Esophagus squamous epithelium (tissue), 5 donors: ENCODE measurements at regions not wholly inside any gene's neighbourhood (a gene's known extent, or its start where the extent isn't known, plus 50 kb on each side); places are given as distances from the start of the nearest gene placed in this dataset.
A peak's percentile ranks its signal among the peaks of the same experiment; 100 is the strongest.

Experiments used
- DNase-seq: peaks from one replicate; lab custom pipeline; 2025; lab: John Stamatoyannopoulos, UW
- H3K27ac ChIP-seq, 4 donors: fragments of 200-600 bp; sonication (generic); one replicate each; pipeline ENCODE4 v1.5.1; 2016 to 2019; ENCODE audit warnings: mild to moderate bottlenecking in 1 of 4
- H3K27me3 ChIP-seq, 4 donors: fragments of 200-600 bp; sonication (generic); 1 replicate in 3 of 4; 2 replicates in 1 of 4; pipeline versions ENCODE4 v1.5.1 to v1.6.0; 2017 to 2021; ENCODE audit warnings: antibody characterized with exemption in 1 of 4
- H3K36me3 ChIP-seq, 3 donors: fragments of 200-600 bp; sonication (generic); one replicate each; pipeline ENCODE4 v1.5.1; 2016 to 2019
- H3K4me1 ChIP-seq, 3 donors: fragments of 200-600 bp; sonication (generic); one replicate each; pipeline ENCODE4 v1.5.1; 2017 to 2019
- H3K4me3 ChIP-seq, 4 donors: fragments of 200-600 bp; sonication (generic); 1 replicate in 3 of 4; 2 replicates in 1 of 4; pipeline ENCODE4 v1.5.1; 2016 to 2019; ENCODE audit warnings: mild to moderate bottlenecking in 2 of 4, moderate library complexity in 1 of 4
- H3K9me3 ChIP-seq, 3 donors: fragments of 200-600 bp; sonication (generic); one replicate each; pipeline ENCODE4 v1.5.1; 2016 to 2019
- CTCF ChIP-seq, 6 experiments: fragments of 450-650 bp in 4 of 6; fragments of 200-600 bp in 2 of 6; sonication (generic) in 2 of 6; IDR thresholded peaks; one replicate each; pipeline ENCODE4 v1.5.1; 2016 to 2019; ENCODE audit warnings: antibody characterized with exemption in 6 of 6, mild to moderate bottlenecking in 4 of 6, moderate library complexity in 4 of 6
- POLR2A ChIP-seq, 4 donors: fragments of 450-650 bp; IDR thresholded peaks; one replicate each; pipeline ENCODE4 v1.6.1; 2017; ENCODE audit warnings: antibody characterized with exemption in 4 of 4, mild to moderate bottlenecking in 4 of 4, moderate library complexity in 3 of 4
- WGBS, 2 donors: methylation state at CpG; one replicate each; pipeline ENCODE4 v1.1.5; 2018; 5-methylcytosine and 5-hydroxymethylcytosine counted together
- intact Hi-C: fragments of 100-400 bp; cut with DNase I; formaldehyde crosslinking; loops from one replicate; pipeline ENCODE4 v1.15.0; 2022
- donor health status: DM: yes; HTN: yes; CAD: no.

- TF ChIP-seq POLR2A (IDR thresholded peaks at IDR 0.05) (no peak), CTCF (IDR thresholded peaks at IDR 0.05) (no peak)
- Histone ChIP-seq H3K27me3 (no peaks in the 10 kb centered on the region), H3K36me3 (no peaks in the 10 kb centered on the region), H3K9me3 (no peaks in the 10 kb centered on the region), H3K4me3 (no peak overlapping the region), H3K27ac (peak overlapping the region in 1 of 4 donors; percentile 57), H3K4me1 (peaks cover 0 to 30% (median 4%) of the 10 kb centered on the region in 3 donors)
- no peak for DNase-seq
- 67 to 83% methylated on average over 2 of the region's 2 CpGs for WGBS, 2 donors
- intact Hi-C loops: no loop called here
Observed at GRCh38 chr1:101365878-101366277, 129.1 kb downstream of the S1PR1 start.

- DNase-seq: no peak
- Histone ChIP-seq H3K36me3 (no peaks in the 10 kb centered on the region), H3K4me3 (no peak overlapping the region), H3K4me1 (peaks cover 0 to 37% (median 6%) of the 10 kb centered on the region in 3 donors), H3K27me3 (no peaks in the 10 kb centered on the region), H3K27ac (peak overlapping the region in 3 of 4 donors; percentile 34 to 61 (median 57)), H3K9me3 (no peaks in the 10 kb centered on the region)
- intact Hi-C loops: no loop called here
- TF ChIP-seq CTCF (IDR thresholded peaks at IDR 0.05): no peak
- TF ChIP-seq POLR2A (IDR thresholded peaks at IDR 0.05): no peak
Observed at GRCh38 chr1:101366513-101367215, 129.8 kb downstream of the S1PR1 start.

GRCh38 chr1:101367630-101368029 lies 130.8 kb downstream of the S1PR1 start:
- DNase-seq: no peak
- no peak for TF ChIP-seq CTCF (IDR thresholded peaks at IDR 0.05)
- no peak for TF ChIP-seq POLR2A (IDR thresholded peaks at IDR 0.05)
- Histone ChIP-seq H3K9me3 (no peaks in the 10 kb centered on the region), H3K27me3 (no peaks in the 10 kb centered on the region), H3K27ac (no peak overlapping the region), H3K4me3 (no peak overlapping the region), H3K4me1 (peaks cover 0 to 37% (median 6%) of the 10 kb centered on the region in 3 donors), H3K36me3 (no peaks in the 10 kb centered on the region)
- WGBS, 2 donors: 52 to 59% methylated on average over 5 of the region's 5 CpGs
- intact Hi-C loops: no loop called here

GRCh38 chr1:101370488-101370887 lies 133.7 kb downstream of the S1PR1 start:
- TF ChIP-seq CTCF (IDR thresholded peaks at IDR 0.05) (no peak), POLR2A (IDR thresholded peaks at IDR 0.05) (no peak)
- H3K27me3 ChIP-seq: no peaks in the 10 kb centered on the region
- H3K4me3 ChIP-seq: no peak overlapping the region
- H3K27ac ChIP-seq: no peak overlapping the region
- intact Hi-C loops: no loop called here
- WGBS, 2 donors: 72 to 74% methylated on average over 3 of the region's 3 CpGs
- H3K36me3 ChIP-seq: no peaks in the 10 kb centered on the region
- peaks cover 0 to 29% (median 6%) of the 10 kb centered on the region in 3 donors for H3K4me1 ChIP-seq
- no peak for DNase-seq
- no peaks in the 10 kb centered on the region for H3K9me3 ChIP-seq

GRCh38 chr1:101371259-101371658 lies 134.4 kb downstream of the S1PR1 start:
- no peak for DNase-seq
- Histone ChIP-seq H3K4me3 (no peak overlapping the region), H3K27me3 (no peaks in the 10 kb centered on the region), H3K27ac (no peak overlapping the region), H3K9me3 (no peaks in the 10 kb centered on the region), H3K4me1 (peaks cover 0 to 28% (median 6%) of the 10 kb centered on the region in 3 donors), H3K36me3 (no peaks in the 10 kb centered on the region)
- intact Hi-C loops: no loop called here
- TF ChIP-seq POLR2A (IDR thresholded peaks at IDR 0.05) (no peak), CTCF (IDR thresholded peaks at IDR 0.05) (no peak)
